H9 (cell line): ENCODE measurements at regions not wholly inside any gene's neighbourhood (a gene's known extent, or its start where the extent isn't known, plus 50 kb on each side); places are given as distances from the start of the nearest gene placed in this dataset.

Source experiments
- DNase-seq: peaks from one replicate; pipeline ENCODE4 v3.0.0-alpha.2; 2017
- H2AFZ ChIP-seq: one replicate; pipeline ENCODE4 v1.6.1; 2013; ENCODE audit warnings: mild to moderate bottlenecking, low read length, control low read depth, moderate library complexity
- H2AK5ac ChIP-seq: 2 replicates; pipeline ENCODE4 v1.6.1; 2013; ENCODE audit warnings: low read length, control low read depth, mixed read lengths; ENCODE audit not compliant: insufficient read length
- H2BK120ac ChIP-seq: one replicate; pipeline ENCODE4 v1.6.1; 2013; ENCODE audit warnings: low read depth, mild to moderate bottlenecking, low read length, control low read depth, inconsistent platforms; ENCODE audit not compliant: poor library complexity, severe bottlenecking
- H2BK12ac ChIP-seq: 2 replicates; pipeline ENCODE4 v1.6.1; 2013; ENCODE audit warnings: low read length, control low read depth, mixed read lengths, low read depth; ENCODE audit not compliant: insufficient read length
- H2BK15ac ChIP-seq: 2 replicates; pipeline ENCODE4 v1.6.1; 2013; ENCODE audit warnings: low read depth, low read length, control low read depth
- H2BK20ac ChIP-seq: one replicate; pipeline ENCODE4 v1.6.1; 2013; ENCODE audit warnings: low read depth, mild to moderate bottlenecking, low read length, control low read depth, inconsistent platforms; ENCODE audit not compliant: poor library complexity, severe bottlenecking
- H2BK5ac ChIP-seq: 2 replicates; pipeline ENCODE4 v1.6.1; 2013; ENCODE audit warnings: low read length, control low read depth, mixed read lengths; ENCODE audit not compliant: insufficient read length
- H3K14ac ChIP-seq: 2 replicates; pipeline ENCODE4 v1.6.1; 2013; ENCODE audit warnings: low read length, control low read depth; ENCODE audit not compliant: insufficient read depth
- H3K18ac ChIP-seq: 2 replicates; pipeline ENCODE4 v1.6.1; 2013; ENCODE audit warnings: low read depth, mild to moderate bottlenecking, mixed read lengths, low read length, control low read depth; ENCODE audit not compliant: insufficient read length
- H3K23ac ChIP-seq: 2 replicates; pipeline ENCODE4 v1.6.1; 2013; ENCODE audit warnings: low read length, control low read depth, mixed read lengths, low read depth; ENCODE audit not compliant: insufficient read length
- H3K23me2 ChIP-seq: 2 replicates; pipeline ENCODE4 v1.6.1; 2013; ENCODE audit warnings: low read depth, mild to moderate bottlenecking, mixed read lengths, low read length, control low read depth; ENCODE audit not compliant: insufficient read length, poor library complexity, severe bottlenecking
- H3K27ac ChIP-seq: 2 replicates; pipeline ENCODE4 v1.5.1; 2013; ENCODE audit warnings: low read length, control low read depth, mixed read lengths, low read depth; ENCODE audit not compliant: insufficient read length
- H3K27me3 ChIP-seq: 2 replicates; pipeline ENCODE4 v1.6.1; 2013; ENCODE audit warnings: low read length, control low read depth, inconsistent platforms; ENCODE audit not compliant: insufficient read depth
- H3K4ac ChIP-seq: 2 replicates; pipeline ENCODE4 v1.6.1; 2013; ENCODE audit warnings: low read depth, mild to moderate bottlenecking, control low read depth, inconsistent platforms, low read length, moderate library complexity
- H3K4me1 ChIP-seq: 2 replicates; pipeline ENCODE4 v1.6.1; 2013; ENCODE audit warnings: low read length, control low read depth, inconsistent platforms; ENCODE audit not compliant: insufficient read depth
- H3K4me2 ChIP-seq: 2 replicates; pipeline ENCODE4 v1.6.1; 2013; ENCODE audit warnings: low read length, control low read depth, mixed read lengths; ENCODE audit not compliant: insufficient read length, insufficient read depth
- H3K56ac ChIP-seq: 2 replicates; pipeline ENCODE4 v1.6.1; 2013; ENCODE audit warnings: low read depth, mild to moderate bottlenecking, mixed read lengths, low read length, control low read depth; ENCODE audit not compliant: insufficient read length
- H3K79me1 ChIP-seq: 2 replicates; pipeline ENCODE4 v1.6.1; 2013; ENCODE audit warnings: low read depth, mild to moderate bottlenecking, moderate library complexity, low read length, control low read depth, inconsistent platforms; ENCODE audit not compliant: insufficient read depth, poor library complexity, severe bottlenecking
- H3K79me2 ChIP-seq: 2 replicates; pipeline ENCODE4 v1.6.1; 2013; ENCODE audit warnings: low read length, control low read depth, inconsistent platforms; ENCODE audit not compliant: insufficient read depth
- H3K9ac ChIP-seq: 2 replicates; pipeline ENCODE4 v1.6.1; 2013; ENCODE audit warnings: low read length, control low read depth, mixed read lengths; ENCODE audit not compliant: insufficient read length; ENCODE audit errors: extremely low read depth
- H3K9me3 ChIP-seq: one replicate; pipeline ENCODE4 v1.6.1; 2013; ENCODE audit warnings: low read depth, low read length, inconsistent platforms; ENCODE audit not compliant: control insufficient read depth
- H3T11ph ChIP-seq: one replicate; pipeline ENCODE4 v1.6.1; 2013; ENCODE audit warnings: mild to moderate bottlenecking, low read length, control low read depth, inconsistent platforms
- H4K20me1 ChIP-seq: one replicate; pipeline ENCODE4 v1.6.1; 2013; ENCODE audit not compliant: control insufficient read depth, insufficient read length, insufficient read depth
- H4K5ac ChIP-seq: 2 replicates; pipeline ENCODE4 v1.6.1; 2013; ENCODE audit warnings: low read depth, mild to moderate bottlenecking, mixed read lengths, low read length, control low read depth; ENCODE audit not compliant: insufficient read length
- H4K8ac ChIP-seq: replicated peaks from 2 replicates; pipeline ENCODE4 v1.6.1; 2013; ENCODE audit warnings: low read length, control low read depth, mixed read lengths, low read depth; ENCODE audit not compliant: insufficient read length
- H4K91ac ChIP-seq: 2 replicates; pipeline ENCODE4 v1.6.1; 2013; ENCODE audit warnings: low read depth, mild to moderate bottlenecking, moderate library complexity, mixed read lengths, low read length, control low read depth; ENCODE audit not compliant: insufficient read length
- H3K27ac Mint-ChIP-seq, 3 experiments: 2 replicates in 2 of 3; 3 replicates in 1 of 3; pipeline ENCODE4 v1.8.0; 2020 to 2021; ENCODE audit warnings: mixed read lengths in 3 of 3, mild to moderate bottlenecking in 1 of 3, moderate library complexity in 1 of 3
- H3K27me3 Mint-ChIP-seq: 2 replicates; pipeline ENCODE4 v1.8.0; 2021; ENCODE audit warnings: low read depth, mild to moderate bottlenecking, moderate library complexity, mixed read lengths
- H3K36me3 Mint-ChIP-seq, 3 experiments: 2 replicates in 2 of 3; 3 replicates in 1 of 3; pipeline ENCODE4 v1.8.0; 2020 to 2021; ENCODE audit warnings: low read depth in 3 of 3, mixed read lengths in 3 of 3; ENCODE audit not compliant: insufficient read depth in 1 of 3
- H3K4me1 Mint-ChIP-seq, 2 experiments: 2 replicates each; pipeline ENCODE4 v1.8.0; 2020; ENCODE audit warnings: mixed read lengths in 2 of 2
- H3K4me3 Mint-ChIP-seq, 2 experiments: 2 replicates in 1 of 2; 3 replicates in 1 of 2; pipeline ENCODE4 v1.8.0; 2020 to 2021; ENCODE audit warnings: mild to moderate bottlenecking in 2 of 2, mixed read lengths in 2 of 2, moderate library complexity in 1 of 2
- H3K9me3 Mint-ChIP-seq, 2 experiments: 2 replicates in 1 of 2; 3 replicates in 1 of 2; pipeline ENCODE4 v1.8.0; 2020; ENCODE audit warnings: mild to moderate bottlenecking in 2 of 2, mixed read lengths in 2 of 2, moderate library complexity in 1 of 2
- WGBS: extraction: QIAGEN DNeasy Blood & Tissue Kit; methylation state at CpG from one replicate; pipeline ENCODE4 v1.1.7; 2013; ENCODE audit warnings: missing lambda C conversion rate, low lambda C conversion rate, mixed read lengths; ENCODE audit not compliant: insufficient read length; ENCODE audit errors: extremely low coverage; 5-methylcytosine and 5-hydroxymethylcytosine counted together
- TF ChIP-seq, protein P1 (sequence below): fragments of 200-600 bp; sonication (generic); conservative IDR thresholded peaks from 3 replicates; pipeline ENCODE4 v1.8.0; 2021; ENCODE audit warnings: antibody characterized with exemption, mild to moderate bottlenecking

DNA sequence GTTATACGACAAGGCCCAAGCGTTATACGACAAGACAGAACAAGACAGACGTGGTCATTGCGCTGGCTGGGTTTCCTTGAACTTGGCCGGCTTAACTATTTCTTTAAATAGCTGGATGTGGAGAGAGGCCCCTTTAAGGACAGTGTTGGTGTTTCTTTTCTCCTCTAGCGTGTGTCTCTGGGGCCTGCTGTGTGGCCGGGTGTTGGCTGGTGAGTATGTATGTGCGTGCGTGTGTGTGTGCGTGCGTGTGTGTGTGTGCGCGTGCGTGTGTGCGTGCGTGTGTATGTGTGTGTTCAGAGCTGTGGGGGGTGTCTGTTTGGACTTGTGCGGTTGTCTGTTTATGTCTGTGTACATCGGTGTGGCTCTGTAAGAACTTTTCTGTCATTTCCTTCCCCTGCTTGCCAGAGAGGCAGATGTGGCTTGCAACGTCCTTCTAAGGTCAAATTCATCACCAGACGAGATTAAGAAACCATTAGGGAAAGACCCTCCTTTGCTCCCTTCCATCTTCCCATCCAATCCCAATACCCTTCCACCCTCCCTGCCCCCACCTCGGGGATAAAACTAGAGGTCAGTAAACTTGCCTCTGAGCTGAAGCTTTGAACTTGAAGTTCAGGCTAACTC, 78.6 kb upstream of the TBX3 start:
- H3K27me3 ChIP-seq = no peaks in the 10 kb centered on the region
- WGBS = no CpG with 5 or more reads among the region's 22 CpGs
- no peak overlapping the region for H3K23ac ChIP-seq
- H2BK120ac ChIP-seq = no peak overlapping the region
- no peaks in the 10 kb centered on the region for H3K4me1 ChIP-seq
- no peak for DNase-seq
- Mint-ChIP-seq H3K36me3 (no peaks in the 10 kb centered on the region), H3K27ac (no peak overlapping the region; a peak in 1 of 7 replicates), H3K4me3 (no peak overlapping the region), H3K9me3 (no peaks in the 10 kb centered on the region), H3K27me3 (no peaks in the 10 kb centered on the region), H3K4me1 (peaks cover 9 to 10% of the 10 kb centered on the region in 2 experiments)
- H3T11ph ChIP-seq = no peak overlapping the region
- H3K56ac ChIP-seq = no peak overlapping the region
- no peak overlapping the region for H2BK20ac ChIP-seq
- H3K23me2 ChIP-seq = no peaks in the 10 kb centered on the region
- no peak overlapping the region for H2BK15ac ChIP-seq
- H3K4ac ChIP-seq = no peak overlapping the region
- H4K5ac ChIP-seq = no peak overlapping the region
- no peak overlapping the region for H4K91ac ChIP-seq
- H2AK5ac ChIP-seq = no peak overlapping the region
- H3K9ac ChIP-seq = no peak overlapping the region
- H3K14ac ChIP-seq = no peak overlapping the region
- no peaks in the 10 kb centered on the region for H3K79me1 ChIP-seq
- no peak overlapping the region for H4K8ac ChIP-seq
- no peak overlapping the region for H3K4me2 ChIP-seq
- no peak overlapping the region for H3K18ac ChIP-seq
- no peaks in the 10 kb centered on the region for H3K9me3 ChIP-seq
- no peaks in the 10 kb centered on the region; the same call in 1 of the 2 replicates for H3K79me2 ChIP-seq
- TF ChIP-seq, protein P1, sequence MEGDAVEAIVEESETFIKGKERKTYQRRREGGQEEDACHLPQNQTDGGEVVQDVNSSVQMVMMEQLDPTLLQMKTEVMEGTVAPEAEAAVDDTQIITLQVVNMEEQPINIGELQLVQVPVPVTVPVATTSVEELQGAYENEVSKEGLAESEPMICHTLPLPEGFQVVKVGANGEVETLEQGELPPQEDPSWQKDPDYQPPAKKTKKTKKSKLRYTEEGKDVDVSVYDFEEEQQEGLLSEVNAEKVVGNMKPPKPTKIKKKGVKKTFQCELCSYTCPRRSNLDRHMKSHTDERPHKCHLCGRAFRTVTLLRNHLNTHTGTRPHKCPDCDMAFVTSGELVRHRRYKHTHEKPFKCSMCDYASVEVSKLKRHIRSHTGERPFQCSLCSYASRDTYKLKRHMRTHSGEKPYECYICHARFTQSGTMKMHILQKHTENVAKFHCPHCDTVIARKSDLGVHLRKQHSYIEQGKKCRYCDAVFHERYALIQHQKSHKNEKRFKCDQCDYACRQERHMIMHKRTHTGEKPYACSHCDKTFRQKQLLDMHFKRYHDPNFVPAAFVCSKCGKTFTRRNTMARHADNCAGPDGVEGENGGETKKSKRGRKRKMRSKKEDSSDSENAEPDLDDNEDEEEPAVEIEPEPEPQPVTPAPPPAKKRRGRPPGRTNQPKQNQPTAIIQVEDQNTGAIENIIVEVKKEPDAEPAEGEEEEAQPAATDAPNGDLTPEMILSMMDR = no peak
- no peak overlapping the region for H2BK12ac ChIP-seq
- H4K20me1 ChIP-seq = no peaks in the 10 kb centered on the region
- H2BK5ac ChIP-seq = no peak overlapping the region
- H3K27ac ChIP-seq = no peak overlapping the region
- H2AFZ ChIP-seq = no peak overlapping the region
